Muscle of back (tissue), 3 donors: ENCODE measurements at regions not wholly inside any gene's neighbourhood (a gene's known extent, or its start where the extent isn't known, plus 50 kb on each side); places are given as distances from the start of the nearest gene placed in this dataset.
A peak's percentile ranks its signal among the peaks of the same experiment; 100 is the strongest.
"Not testable (repeated sequence)": the region's sequence is repeated elsewhere in the genome, so short reads cannot be mapped to it uniquely, and the experiment has no call there.

Source experiments
- DNase-seq, 3 donors: peaks; one replicate each; pipeline versions ENCODE4 v3.0.0 to v3.0.0-alpha.2; 2013

- no peak for DNase-seq
These were observed 112.8 kb downstream of the DSC3 start for GRCh38 chr18:30929718-30930117.

GRCh38 chr18:30929065-30929464, 113.5 kb downstream of the DSC3 start:
- no peak for DNase-seq

GRCh38 chr18:30927517-30928075, 114.9 kb downstream of the DSC3 start:
- DNase-seq = no peak

GRCh38 chr18:30927042-30927441, 115.5 kb downstream of the DSC3 start:
- DNase-seq = no peak

GRCh38 chr18:30925795-30926194, 116.7 kb downstream of the DSC3 start:
- no peak for DNase-seq

GRCh38 chr18:30920757-30921156, 121.8 kb downstream of the DSC3 start:
- no peak for DNase-seq

GRCh38 chr18:30920351-30920750, 122.2 kb downstream of the DSC3 start:
- peak in 1 of 3 donors; percentile 19 for DNase-seq

GRCh38 chr18:30917651-30918050, 124.9 kb downstream of the DSC3 start:
- peak in 2 of 3 donors; percentile 10 to 59 for DNase-seq

- DNase-seq = no peak
These were observed 127.1 kb downstream of the DSC3 start for GRCh38 chr18:30915336-30915988.

GRCh38 chr18:30908381-30908780, 134.2 kb downstream of the DSC3 start:
- DNase-seq = no peak

GRCh38 chr18:30903566-30903965, 139.0 kb downstream of the DSC3 start:
- DNase-seq = no peak

- DNase-seq = peak; percentile 6 to 40 (median 10)
These were observed 152.8 kb downstream of the DSC3 start for GRCh38 chr18:30889519-30890301.

- no peak for DNase-seq
These were observed 154.2 kb downstream of the DSC3 start for GRCh38 chr18:30888344-30888743.

GRCh38 chr18:30886998-30887397, 155.5 kb downstream of the DSC3 start:
- DNase-seq = peak in 1 of 3 donors; percentile 15

- DNase-seq = no peak
These were observed 172.1 kb downstream of the DSC3 start for GRCh38 chr18:30870466-30870865.

- DNase-seq = no peak
These were observed 179.6 kb downstream of the DSC3 start for GRCh38 chr18:30862900-30863299.

- no peak for DNase-seq
These were observed 181.8 kb downstream of the DSC3 start for GRCh38 chr18:30860741-30861140.

- no peak for DNase-seq
These were observed 183.5 kb downstream of the DSC3 start for GRCh38 chr18:30859036-30859435.

- DNase-seq = no peak
These were observed 184.0 kb downstream of the DSC3 start for GRCh38 chr18:30858560-30858959.

- DNase-seq = no peak
These were observed 186.8 kb downstream of the DSC3 start for GRCh38 chr18:30855762-30856161.

- DNase-seq = no peak
These were observed 189.6 kb downstream of the DSC3 start for GRCh38 chr18:30852980-30853379.

- no peak for DNase-seq
These were observed 190.0 kb downstream of the DSC3 start for GRCh38 chr18:30852541-30852940.

- not testable (repeated sequence) for DNase-seq
These were observed 203.4 kb downstream of the DSC3 start for GRCh38 chr18:30839056-30839561.
